GM12865 (cell line): ENCODE measurements at regions not wholly inside any gene's neighbourhood (a gene's known extent, or its start where the extent isn't known, plus 50 kb on each side); places are given as distances from the start of the nearest gene placed in this dataset.

Source experiments
- DNase-seq: peaks from one replicate; pipeline ENCODE4 v3.0.0; 2010; ENCODE audit warnings: low read depth
- H3K4me3 ChIP-seq: 2 replicates; pipeline ENCODE4 v1.5.1; 2011; ENCODE audit warnings: mild to moderate bottlenecking, low read depth, low read length, control low read depth
- TF ChIP-seq, protein P1 (sequence below): IDR thresholded peaks from 2 replicates; pipeline ENCODE4 v1.5.1; 2011; ENCODE audit warnings: low read length, control low read depth, low read depth, inconsistent platforms; ENCODE audit not compliant: insufficient read depth; ENCODE audit errors: missing control alignments

GRCh38 chr2:12001621-12002020 is 255.2 kb downstream of the LPIN1 start:
- H3K4me3 ChIP-seq, result no peak overlapping the region
- TF ChIP-seq, protein P1, sequence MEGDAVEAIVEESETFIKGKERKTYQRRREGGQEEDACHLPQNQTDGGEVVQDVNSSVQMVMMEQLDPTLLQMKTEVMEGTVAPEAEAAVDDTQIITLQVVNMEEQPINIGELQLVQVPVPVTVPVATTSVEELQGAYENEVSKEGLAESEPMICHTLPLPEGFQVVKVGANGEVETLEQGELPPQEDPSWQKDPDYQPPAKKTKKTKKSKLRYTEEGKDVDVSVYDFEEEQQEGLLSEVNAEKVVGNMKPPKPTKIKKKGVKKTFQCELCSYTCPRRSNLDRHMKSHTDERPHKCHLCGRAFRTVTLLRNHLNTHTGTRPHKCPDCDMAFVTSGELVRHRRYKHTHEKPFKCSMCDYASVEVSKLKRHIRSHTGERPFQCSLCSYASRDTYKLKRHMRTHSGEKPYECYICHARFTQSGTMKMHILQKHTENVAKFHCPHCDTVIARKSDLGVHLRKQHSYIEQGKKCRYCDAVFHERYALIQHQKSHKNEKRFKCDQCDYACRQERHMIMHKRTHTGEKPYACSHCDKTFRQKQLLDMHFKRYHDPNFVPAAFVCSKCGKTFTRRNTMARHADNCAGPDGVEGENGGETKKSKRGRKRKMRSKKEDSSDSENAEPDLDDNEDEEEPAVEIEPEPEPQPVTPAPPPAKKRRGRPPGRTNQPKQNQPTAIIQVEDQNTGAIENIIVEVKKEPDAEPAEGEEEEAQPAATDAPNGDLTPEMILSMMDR, result no peak
- DNase-seq, result no peak

GRCh38 chr2:12002215-12002614 is 255.8 kb downstream of the LPIN1 start:
- DNase-seq, result no peak
- TF ChIP-seq, protein P1, result no peak
- H3K4me3 ChIP-seq, result no peak overlapping the region

- TF ChIP-seq, protein P1, result no peak
Observed at GRCh38 chr2:12004713-12005112, 258.3 kb downstream of the LPIN1 start.

DNA sequence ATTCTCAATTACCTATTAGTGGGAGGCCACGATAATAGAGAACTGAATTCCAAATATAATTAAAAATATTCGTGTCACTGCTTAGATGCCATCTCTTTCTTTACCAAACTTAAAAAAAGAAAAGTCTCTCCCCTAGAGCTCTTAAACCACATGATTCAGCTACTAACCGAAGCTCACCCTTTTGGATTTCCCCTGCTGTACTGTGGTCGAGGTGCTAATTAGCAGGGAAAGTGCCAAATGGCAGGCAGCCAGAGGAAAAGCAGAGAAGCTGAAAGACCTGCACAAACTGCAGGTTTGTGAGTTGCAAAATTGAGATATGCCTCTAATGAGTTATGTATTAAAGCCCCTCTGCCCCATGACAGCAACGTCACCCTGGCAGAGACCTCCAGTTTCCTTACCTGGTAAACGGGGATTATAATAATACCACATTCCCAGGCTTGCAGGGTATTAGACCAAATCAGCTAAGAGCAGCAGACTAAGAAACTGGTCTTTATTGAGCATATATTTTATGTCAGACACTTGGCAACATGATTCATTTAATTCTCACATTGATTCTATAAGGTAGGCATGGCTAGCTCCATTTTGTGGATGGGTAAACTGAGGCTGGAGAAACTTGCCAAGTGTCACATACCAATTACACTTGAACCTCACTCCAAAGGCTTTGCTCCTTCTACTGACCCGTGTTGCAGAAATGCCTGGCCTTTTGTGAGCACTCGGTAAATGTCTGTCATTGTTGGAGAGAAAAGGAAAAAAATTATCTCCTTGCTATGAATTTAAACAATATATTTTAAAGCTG is 259.7 kb downstream of the LPIN1 start:
- TF ChIP-seq, protein P1, result no peak
- no peak overlapping the region for H3K4me3 ChIP-seq
- peak; percentile 88 for DNase-seq

More at GRCh38 chr2:12004713-12005112, 258.3 kb downstream of the LPIN1 start:
- DNase-seq, result no peak
- H3K4me3 ChIP-seq, result no peak overlapping the region

DNA sequence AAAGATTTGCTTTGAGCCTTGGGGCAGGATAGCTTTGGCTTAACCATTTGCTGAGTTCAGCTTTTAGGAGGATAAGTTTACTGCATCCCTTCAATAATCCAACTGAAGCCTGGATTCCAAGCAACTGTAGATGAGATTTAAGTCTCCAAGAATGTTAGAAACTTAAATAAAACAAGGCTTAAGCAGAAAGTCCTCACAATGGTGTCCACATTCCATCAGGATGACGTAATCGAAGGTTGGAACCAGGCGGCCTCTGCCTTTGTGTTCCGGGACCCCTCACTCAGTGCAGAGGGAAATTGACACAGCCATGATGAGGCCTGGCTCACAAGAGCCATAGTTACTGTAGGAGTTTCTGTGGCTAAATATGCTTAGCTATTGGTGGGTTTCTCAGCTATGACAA is 260.4 kb downstream of the LPIN1 start:
- TF ChIP-seq, protein P1, result no peak
- DNase-seq, result no peak
- no peak overlapping the region for H3K4me3 ChIP-seq

DNA sequence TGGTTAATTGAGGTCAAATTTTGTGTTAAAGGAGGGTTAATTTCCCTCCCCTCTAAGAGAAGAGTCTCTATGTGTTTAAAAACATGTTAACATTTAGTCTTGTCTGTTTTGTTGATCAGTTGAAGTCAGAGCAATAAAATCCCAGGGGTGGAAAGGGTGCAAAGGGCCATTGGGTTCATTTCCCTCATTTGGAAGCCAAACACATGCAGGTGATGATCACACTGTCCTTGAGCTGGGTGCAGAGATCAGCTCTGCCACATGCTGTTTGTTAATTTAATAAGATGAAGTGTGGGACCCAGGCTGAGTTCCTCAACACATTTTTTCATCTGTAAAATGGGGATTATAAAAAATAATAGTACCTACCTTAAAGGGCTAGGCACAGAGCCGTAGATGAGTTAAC is 260.9 kb downstream of the LPIN1 start:
- DNase-seq, result no peak
- TF ChIP-seq, protein P1, result no peak
- no peak overlapping the region for H3K4me3 ChIP-seq
